Glutamatergic neuron (in vitro differentiated cells): ENCODE measurements at regions not wholly inside any gene's neighbourhood (a gene's known extent, or its start where the extent isn't known, plus 50 kb on each side); places are given as distances from the start of the nearest gene placed in this dataset.
"Not testable (repeated sequence)": the region's sequence is repeated elsewhere in the genome, so short reads cannot be mapped to it uniquely, and the experiment has no call there.

Source experiments
- DNase-seq: peaks from one replicate; pipeline ENCODE4 v3.0.0; 2022
- H3K27ac Mint-ChIP-seq: one replicate; pipeline ENCODE4 v1.8.0; 2020; ENCODE audit warnings: mild to moderate bottlenecking, mixed read lengths, inconsistent platforms; ENCODE audit not compliant: unreplicated experiment
- H3K27me3 Mint-ChIP-seq: one replicate; pipeline ENCODE4 v1.8.0; 2020; ENCODE audit warnings: mild to moderate bottlenecking, moderate library complexity, mixed read lengths, inconsistent platforms; ENCODE audit not compliant: unreplicated experiment
- H3K36me3 Mint-ChIP-seq: one replicate; pipeline ENCODE4 v1.8.0; 2020; ENCODE audit warnings: mild to moderate bottlenecking, mixed read lengths, inconsistent platforms; ENCODE audit not compliant: unreplicated experiment
- H3K4me1 Mint-ChIP-seq: one replicate; pipeline ENCODE4 v1.8.0; 2020; ENCODE audit warnings: mild to moderate bottlenecking, low read depth, mixed read lengths, inconsistent platforms; ENCODE audit not compliant: unreplicated experiment
- H3K4me3 Mint-ChIP-seq: one replicate; pipeline ENCODE4 v1.8.0; 2020; ENCODE audit warnings: mild to moderate bottlenecking, mixed read lengths, inconsistent platforms; ENCODE audit not compliant: unreplicated experiment
- H3K9me3 Mint-ChIP-seq: one replicate; pipeline ENCODE4 v1.8.0; 2020; ENCODE audit warnings: mild to moderate bottlenecking, moderate library complexity, mixed read lengths, inconsistent platforms; ENCODE audit not compliant: unreplicated experiment
- TF ChIP-seq, protein P1 (sequence below): fragments of 200-600 bp; sonication (generic); IDR thresholded peaks from one replicate; pipeline ENCODE4 v1.5.0; 2021; ENCODE audit not compliant: partially characterized antibody, unreplicated experiment

DNA sequence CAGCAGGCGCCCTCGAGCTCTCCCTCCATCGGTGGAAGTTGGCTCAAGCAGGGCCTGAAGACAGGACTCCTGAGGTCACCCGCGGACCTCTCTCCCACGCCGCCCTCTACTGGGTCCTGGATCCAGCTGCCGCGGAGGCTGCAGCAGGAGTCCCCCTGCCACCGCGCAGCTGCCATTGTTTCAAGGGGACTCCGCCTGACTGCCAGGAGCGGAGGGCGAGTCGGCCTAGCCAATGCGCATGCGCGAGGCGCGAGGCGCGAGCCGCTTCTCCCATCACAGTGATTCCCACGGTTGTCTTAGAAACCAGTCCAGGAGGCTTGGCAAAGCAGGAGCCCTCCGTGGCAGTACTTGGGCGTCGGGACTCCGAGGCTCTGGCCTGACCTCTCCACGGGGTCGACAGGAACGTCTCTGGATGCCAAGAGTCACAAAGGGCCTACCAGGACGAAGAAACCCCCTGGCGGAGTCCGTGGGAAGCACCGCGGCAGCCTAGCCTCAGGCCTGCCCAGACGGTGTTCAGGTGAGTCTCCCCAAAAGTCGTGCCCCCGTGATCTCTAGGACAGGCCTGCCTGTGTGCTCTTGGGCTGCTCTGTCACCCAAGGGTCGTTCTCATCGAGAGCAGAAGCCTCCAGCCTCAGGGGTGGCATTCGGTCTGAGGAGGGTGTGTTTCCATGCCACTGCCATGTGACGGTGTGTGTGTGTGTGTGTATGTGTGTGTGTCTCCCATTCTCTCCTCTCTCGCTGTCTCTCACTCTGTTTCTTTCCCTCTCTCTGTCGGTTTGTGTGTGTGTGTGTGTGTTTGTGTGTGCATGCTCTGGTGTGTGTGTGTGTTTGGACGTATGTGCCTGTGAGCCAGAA lies 290.6 kb upstream of the ZNF337 start:
- Mint-ChIP-seq H3K27me3 (peaks cover 14% of the 10 kb centered on the region), H3K4me1 (peaks cover 3% of the 10 kb centered on the region), H3K9me3 (peaks cover 13% of the 10 kb centered on the region), H3K27ac (peak overlapping the region; percentile 26), H3K4me3 (no peak overlapping the region), H3K36me3 (peaks cover 21% of the 10 kb centered on the region)
- TF ChIP-seq, protein P1, sequence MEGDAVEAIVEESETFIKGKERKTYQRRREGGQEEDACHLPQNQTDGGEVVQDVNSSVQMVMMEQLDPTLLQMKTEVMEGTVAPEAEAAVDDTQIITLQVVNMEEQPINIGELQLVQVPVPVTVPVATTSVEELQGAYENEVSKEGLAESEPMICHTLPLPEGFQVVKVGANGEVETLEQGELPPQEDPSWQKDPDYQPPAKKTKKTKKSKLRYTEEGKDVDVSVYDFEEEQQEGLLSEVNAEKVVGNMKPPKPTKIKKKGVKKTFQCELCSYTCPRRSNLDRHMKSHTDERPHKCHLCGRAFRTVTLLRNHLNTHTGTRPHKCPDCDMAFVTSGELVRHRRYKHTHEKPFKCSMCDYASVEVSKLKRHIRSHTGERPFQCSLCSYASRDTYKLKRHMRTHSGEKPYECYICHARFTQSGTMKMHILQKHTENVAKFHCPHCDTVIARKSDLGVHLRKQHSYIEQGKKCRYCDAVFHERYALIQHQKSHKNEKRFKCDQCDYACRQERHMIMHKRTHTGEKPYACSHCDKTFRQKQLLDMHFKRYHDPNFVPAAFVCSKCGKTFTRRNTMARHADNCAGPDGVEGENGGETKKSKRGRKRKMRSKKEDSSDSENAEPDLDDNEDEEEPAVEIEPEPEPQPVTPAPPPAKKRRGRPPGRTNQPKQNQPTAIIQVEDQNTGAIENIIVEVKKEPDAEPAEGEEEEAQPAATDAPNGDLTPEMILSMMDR, result no peak
- peak; percentile 38 for DNase-seq

DNA sequence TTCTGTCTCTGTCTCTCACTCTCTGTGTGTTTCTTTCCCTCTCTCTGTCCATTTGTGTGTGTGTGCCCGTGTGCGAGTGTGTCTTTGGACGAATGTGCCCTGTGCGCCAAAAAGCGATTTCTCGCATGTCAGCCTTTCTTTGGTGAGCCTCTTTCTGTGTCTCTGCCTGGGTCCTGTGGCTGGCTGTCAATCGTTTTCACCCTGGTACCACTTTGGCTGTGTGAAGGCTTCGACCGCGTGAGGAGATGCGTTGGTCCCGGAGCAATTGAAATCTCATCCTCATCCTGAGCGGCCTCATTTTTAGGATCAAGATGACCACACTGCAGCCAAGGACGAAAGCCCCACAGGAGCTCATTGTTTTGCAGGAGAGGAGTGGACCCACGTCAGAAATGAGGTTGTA lies 288.9 kb upstream of the ZNF337 start:
- H3K27ac Mint-ChIP-seq, result no peak overlapping the region
- DNase-seq, result no peak
- H3K36me3 Mint-ChIP-seq, result peaks cover 21% of the 10 kb centered on the region
- peaks cover 14% of the 10 kb centered on the region for H3K27me3 Mint-ChIP-seq
- TF ChIP-seq, protein P1, result no peak
- no peak overlapping the region for H3K4me3 Mint-ChIP-seq
- H3K9me3 Mint-ChIP-seq, result peaks cover 10% of the 10 kb centered on the region
- peaks cover 3% of the 10 kb centered on the region for H3K4me1 Mint-ChIP-seq

DNA sequence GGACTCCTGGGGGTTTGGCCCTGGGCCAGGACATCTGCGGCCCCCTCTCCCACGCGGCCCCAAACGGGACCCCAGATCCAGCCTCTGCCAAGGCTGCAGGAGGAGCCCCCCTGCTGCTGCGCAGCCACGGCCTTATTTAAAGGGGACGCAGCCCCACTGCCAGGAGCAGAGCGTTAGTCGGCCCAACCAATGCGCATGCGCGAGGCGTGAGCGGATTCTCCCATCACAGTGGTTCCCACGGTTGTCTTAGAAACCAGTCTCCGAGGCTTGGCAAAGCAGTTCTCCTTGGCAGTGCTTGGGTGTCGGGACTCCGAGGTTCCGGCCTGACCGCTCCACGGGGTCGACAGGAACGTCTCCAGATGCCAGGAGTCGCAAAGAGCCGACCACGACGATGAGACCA lies 288.3 kb upstream of the ZNF337 start:
- no peak overlapping the region for H3K4me3 Mint-ChIP-seq
- H3K4me1 Mint-ChIP-seq, result peaks cover 3% of the 10 kb centered on the region
- no peak overlapping the region for H3K27ac Mint-ChIP-seq
- peaks cover 21% of the 10 kb centered on the region for H3K36me3 Mint-ChIP-seq
- peaks cover 9% of the 10 kb centered on the region for H3K9me3 Mint-ChIP-seq
- no peak for DNase-seq
- H3K27me3 Mint-ChIP-seq, result peaks cover 14% of the 10 kb centered on the region
- TF ChIP-seq, protein P1, result no peak

DNA sequence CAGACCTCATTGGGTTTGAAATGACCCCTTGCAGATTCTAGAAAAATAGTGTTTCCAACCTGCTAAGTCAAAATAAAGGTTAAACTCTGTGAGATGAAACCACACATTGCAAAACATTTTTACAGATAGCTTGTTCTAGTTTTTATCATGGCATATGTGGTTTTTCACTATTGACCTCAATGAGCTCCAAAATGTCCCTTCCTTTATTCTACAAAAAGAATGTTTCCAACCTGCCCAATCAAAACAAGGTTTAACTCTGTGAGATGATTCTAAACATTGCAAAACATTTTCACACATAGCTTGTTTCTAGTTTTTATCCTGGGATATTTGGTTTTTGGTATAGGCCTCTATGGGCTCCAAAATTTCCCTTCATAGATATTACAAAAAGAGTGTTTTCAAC lies 286.0 kb upstream of the ZNF337 start:
- DNase-seq, H3K4me1 Mint-ChIP-seq, H3K4me3 Mint-ChIP-seq, H3K27ac Mint-ChIP-seq, H3K9me3 Mint-ChIP-seq: not testable (repeated sequence)
- Mint-ChIP-seq H3K27me3 (peaks cover 12% of the 10 kb centered on the region), H3K36me3 (peaks cover 13% of the 10 kb centered on the region)

DNA sequence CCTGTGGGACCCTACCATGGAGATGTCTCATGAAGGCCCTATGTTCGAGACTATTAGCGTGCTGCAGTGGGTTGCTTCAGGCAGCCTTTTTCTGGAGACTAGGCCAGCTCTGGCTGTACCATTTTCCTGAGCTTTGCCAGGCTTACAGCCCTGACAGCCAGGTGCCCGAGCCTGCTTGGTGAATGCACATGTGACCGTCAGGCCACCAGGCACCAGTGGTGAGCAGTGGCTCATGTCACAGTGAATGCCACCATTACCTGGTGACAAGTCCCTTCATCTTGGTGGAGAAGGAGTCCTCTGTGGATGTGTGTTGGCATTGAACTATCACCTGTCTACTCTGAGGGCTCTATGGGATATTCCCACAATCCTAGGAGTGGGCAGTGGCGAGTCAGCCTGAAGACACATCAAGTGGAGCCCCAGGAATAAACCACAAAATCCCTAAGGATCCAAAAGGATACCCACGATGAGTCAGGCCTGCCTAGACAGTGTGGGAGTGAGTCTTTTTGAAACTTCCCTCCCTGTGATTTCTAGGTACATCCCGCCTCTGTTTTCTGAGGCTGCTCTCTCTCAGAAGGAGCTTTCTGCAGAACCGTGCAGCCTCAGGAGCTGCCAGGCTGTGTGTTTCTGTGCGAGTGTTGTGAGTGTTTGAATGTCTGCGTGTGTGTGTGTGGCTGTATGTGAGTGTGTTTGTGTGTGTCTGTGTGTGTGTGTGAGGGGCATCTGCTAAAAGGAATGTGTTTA lies 282.0 kb upstream of the ZNF337 start:
- H3K4me1 Mint-ChIP-seq, H3K9me3 Mint-ChIP-seq, H3K27me3 Mint-ChIP-seq, DNase-seq, H3K4me3 Mint-ChIP-seq, H3K36me3 Mint-ChIP-seq, H3K27ac Mint-ChIP-seq: not testable (repeated sequence)

DNA sequence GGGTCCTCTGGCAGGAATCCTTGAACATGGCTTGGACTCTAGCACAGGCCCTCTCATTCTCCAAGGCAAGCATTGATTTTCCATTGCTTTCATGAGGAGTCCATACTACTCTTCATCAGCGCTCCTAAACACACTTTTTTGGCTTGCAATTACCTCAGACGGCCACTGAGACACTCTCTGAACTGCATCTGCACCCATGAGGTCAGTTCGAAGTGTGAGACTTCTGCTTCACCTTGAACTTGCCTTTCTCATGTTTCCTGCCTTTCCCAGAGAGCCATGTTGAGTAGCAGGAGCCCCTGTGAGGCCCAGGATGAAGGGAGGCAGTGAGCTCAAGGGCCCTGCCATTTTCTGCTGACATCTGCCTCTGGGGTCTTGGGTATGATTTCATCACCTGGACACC lies 279.2 kb upstream of the ZNF337 start:
- H3K36me3 Mint-ChIP-seq, DNase-seq, H3K9me3 Mint-ChIP-seq, H3K27me3 Mint-ChIP-seq, H3K27ac Mint-ChIP-seq, H3K4me3 Mint-ChIP-seq, H3K4me1 Mint-ChIP-seq: not testable (repeated sequence)

DNA sequence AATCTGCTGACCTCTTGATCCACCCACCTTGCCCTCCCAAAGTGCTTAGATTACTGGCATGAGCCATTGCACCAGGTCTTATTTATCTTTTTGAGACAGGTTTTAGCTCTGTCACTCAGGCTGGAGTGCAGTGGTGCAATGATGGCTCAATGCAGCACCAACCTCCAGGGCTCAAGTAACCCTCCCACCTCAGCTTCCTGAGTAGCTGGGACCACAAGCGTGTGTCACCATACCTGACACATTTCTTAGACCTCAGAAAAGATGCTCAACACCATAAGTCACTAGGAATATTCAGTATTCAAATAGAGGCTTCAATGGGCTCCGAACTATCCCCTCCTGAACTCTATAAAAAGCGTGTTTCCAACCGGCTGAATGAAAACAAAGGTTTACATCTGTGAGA lies 268.6 kb upstream of the ZNF337 start:
- not testable (repeated sequence) for DNase-seq, H3K27ac Mint-ChIP-seq, H3K27me3 Mint-ChIP-seq, H3K36me3 Mint-ChIP-seq, H3K4me3 Mint-ChIP-seq, H3K4me1 Mint-ChIP-seq, H3K9me3 Mint-ChIP-seq

DNA sequence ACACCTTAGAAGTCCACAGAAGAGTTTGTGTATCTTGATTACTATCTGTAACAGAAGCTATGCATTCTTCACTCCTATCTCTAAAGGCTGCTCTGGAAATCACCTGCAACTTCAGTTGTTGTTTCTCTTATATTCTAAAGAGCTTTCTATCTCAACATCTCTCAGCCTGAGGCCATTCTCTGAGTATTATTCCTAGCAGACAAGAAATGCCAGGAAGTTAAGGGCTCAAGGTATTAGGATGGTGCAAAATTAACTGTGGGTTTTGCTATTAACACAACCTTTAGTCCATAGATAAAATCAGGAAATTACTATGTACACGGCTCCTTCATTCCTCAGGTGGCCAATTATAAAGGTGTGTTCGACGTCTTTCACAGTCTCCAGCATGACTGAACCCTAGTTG lies 257.2 kb upstream of the ZNF337 start:
- H3K9me3 Mint-ChIP-seq, H3K4me1 Mint-ChIP-seq, H3K27me3 Mint-ChIP-seq, H3K36me3 Mint-ChIP-seq, DNase-seq, H3K4me3 Mint-ChIP-seq, H3K27ac Mint-ChIP-seq: not testable (repeated sequence)

DNA sequence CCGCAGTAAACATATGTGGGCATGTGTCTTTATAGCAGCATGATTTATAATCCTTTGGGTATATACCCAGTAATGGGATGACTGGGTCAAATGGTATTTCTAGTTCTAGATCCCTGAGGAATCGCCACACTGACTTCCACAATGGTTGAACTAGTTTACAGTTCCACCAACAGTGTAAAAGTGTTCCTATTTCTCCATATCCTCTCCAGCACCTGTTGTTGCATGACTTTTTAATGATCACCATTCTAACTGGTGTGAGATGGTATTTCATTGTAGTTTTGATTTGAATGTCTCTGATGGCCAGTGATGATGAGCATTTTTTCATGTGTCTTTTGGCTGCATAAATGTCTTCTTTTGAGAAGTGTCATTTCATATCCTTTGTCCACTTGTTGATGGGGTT lies 238.6 kb upstream of the ZNF337 start:
- not testable (repeated sequence) for H3K36me3 Mint-ChIP-seq, DNase-seq, H3K4me1 Mint-ChIP-seq, H3K9me3 Mint-ChIP-seq, H3K4me3 Mint-ChIP-seq, H3K27me3 Mint-ChIP-seq, H3K27ac Mint-ChIP-seq
